ENCODE measurements at regions not wholly inside any gene's neighbourhood (a gene's known extent, or its start where the extent isn't known, plus 50 kb on each side); places are given as distances from the start of the nearest gene placed in this dataset.

DNA sequence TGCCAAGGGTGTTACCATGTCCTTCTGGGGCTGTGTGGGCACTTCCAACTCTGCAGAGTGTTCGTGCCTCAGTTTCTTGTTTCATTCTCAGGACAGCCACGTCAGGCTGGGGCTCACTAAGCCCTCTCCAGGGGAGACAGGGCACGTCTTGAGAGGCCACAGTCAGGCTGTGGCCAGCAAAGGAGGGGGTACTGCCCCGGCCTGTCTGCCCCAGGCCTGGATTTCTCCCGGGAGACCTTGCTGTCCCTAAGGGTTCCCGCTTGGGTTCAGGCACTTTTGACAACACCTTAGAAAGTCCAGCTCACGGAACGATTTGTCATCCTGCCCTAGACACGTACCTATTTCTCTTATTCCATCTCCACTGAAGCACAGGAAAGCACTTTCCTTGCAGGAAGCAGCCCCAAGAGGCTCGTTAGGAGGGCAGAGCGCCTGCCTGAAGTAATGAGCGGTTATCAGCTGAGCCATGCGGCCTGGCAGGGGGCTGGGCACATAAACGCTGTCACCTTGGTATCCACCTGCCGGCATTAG lies 290.4 kb upstream of the RTL1 start:
- no peak for DNase-seq (ENCODE audit: low read depth)

DNA sequence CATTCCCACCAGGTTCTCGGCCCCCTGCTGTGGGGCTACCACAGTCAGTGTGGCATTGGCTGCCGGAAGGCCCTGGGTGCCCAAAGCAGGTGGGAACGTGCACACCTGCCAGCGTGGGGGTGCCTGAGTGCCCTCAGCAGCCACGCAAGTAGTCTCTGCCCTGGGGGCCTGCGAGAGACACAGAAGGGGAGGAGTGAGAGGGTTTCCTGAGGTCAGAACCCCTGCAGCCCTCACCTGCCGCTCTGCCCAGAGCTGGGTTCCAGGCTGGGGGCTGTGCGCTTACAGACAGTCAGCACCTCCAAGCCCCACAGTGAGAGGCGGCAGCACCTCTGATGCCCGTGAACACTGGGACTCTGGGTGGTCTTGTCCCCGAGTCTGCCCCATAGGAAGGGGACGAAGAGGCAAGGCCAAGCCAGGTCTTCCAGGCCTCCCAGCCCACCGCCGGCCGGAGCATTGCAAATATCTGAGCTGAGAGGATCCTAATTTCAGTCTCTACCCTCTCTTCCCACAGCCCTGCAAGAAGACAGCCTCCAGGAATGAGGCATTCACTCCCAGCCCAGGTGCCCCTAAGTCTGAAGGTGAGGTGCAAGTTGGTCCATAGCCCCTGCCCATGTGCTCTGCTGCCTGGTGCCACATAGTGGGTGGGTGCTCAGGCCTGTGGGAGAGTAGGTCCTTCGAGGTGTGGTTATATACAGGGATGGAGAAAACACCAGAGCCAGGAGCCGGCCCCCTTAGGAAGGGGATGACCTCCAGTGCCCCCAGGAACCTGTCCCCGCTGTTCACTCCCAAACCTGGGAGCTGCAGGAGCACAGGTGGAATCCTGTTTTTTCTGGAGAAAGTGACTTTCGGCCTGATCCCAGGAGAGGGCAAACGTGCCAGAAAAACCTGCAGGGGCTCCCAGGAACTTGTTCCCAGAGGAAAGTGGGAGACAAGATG lies 291.1 kb upstream of the RTL1 start:
- no peak for DNase-seq (ENCODE audit: low read depth)

DNA sequence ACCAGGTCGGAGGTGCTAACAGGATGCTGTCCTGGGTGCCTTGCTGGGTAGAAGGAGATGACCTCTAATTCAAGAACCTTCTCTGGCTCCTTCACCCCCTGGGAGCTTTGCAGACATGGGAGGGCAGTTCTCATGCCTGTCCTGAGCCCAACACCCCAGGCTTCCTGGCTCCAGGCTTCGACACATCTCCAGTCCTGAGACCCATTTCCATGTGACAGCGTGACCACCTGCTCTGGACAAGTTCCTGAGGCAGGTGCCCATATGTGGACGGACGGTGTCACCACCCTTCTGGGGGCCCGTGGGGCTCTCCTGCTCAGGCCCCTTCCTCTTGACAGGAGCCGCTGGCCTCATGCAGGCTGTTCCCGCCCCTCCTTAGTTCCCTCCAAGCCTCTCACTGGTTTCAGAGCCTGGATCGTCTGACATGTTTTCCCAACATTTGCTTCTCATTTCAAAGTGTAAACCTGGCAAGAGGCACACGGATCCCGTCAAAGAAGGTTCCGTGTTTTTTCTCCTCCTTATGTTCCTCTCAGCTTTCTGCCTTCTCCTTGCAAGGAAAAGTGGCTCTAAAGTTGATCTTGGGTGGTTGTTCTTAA lies 291.9 kb upstream of the RTL1 start:
- DNase-seq (ENCODE audit: low read depth): no peak

DNA sequence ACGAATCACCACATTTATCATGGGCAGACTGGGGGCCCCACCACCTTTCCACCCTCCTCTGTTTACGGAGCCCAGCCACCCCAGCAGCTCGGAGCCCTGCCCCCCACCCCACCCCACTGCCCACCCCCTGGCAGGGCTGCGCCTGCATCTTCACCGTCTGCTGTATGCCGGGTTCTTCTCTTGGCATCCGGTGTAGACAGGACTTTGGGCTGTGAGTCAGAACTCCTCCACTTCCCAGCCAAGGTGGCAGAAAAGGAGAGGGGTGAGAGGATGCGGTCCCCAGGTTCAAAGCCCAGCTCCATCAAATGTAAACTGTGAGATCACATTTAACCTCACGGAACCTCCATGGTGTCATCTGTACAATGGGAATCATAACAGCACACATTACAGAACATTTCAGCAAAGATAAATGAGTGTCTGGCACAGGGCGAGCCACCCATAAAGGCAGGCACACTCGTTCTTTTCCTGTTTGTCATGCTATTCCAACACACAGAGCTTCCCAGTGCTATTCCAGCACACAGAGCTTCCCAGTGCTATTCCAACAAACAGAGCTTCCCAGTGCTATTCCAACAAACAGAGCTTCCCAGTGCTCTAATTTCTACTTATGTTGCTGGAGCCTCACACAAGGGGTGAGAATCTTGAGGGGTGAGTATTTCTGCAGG lies 292.7 kb upstream of the RTL1 start:
- DNase-seq (ENCODE audit: low read depth): no peak

DNA sequence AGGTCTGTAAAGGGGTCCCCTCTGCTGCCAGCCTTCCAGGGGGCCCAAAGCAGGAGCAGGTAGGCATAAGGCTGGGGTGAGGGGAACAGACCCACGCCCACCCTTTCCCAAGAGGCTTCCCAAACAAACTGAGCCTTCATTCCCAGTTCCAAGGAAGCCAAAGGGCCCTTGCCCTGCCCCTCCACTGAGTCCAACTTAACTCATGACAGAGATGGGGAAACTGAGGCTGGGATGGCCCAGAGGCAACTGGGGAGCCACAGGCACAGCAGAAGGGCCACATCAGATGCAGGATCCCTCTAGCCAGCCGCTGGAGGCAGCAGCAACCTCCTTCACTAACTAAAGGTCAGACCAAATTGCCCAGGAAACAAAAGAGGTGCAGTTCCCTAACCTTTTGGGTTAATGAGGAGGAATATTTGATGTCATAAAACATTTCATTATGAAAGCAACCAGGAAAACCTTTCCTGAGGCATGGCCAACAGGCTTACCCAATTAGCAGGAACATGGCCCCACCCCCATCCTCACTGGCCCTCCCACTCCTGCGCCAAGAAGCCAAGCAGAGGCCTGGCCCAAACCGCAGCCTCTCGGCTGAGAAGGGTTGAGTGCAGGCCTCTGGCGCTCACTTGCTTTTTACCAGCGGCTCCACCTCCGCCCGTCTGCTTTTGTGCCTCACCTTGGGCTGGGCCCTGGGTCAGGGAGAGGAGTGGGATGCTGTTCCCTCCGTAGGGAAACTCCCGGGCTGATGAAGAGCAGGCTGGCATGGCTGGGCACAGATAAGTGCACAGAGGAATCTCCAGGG lies 293.5 kb upstream of the RTL1 start:
- DNase-seq (ENCODE audit: low read depth): no peak

DNA sequence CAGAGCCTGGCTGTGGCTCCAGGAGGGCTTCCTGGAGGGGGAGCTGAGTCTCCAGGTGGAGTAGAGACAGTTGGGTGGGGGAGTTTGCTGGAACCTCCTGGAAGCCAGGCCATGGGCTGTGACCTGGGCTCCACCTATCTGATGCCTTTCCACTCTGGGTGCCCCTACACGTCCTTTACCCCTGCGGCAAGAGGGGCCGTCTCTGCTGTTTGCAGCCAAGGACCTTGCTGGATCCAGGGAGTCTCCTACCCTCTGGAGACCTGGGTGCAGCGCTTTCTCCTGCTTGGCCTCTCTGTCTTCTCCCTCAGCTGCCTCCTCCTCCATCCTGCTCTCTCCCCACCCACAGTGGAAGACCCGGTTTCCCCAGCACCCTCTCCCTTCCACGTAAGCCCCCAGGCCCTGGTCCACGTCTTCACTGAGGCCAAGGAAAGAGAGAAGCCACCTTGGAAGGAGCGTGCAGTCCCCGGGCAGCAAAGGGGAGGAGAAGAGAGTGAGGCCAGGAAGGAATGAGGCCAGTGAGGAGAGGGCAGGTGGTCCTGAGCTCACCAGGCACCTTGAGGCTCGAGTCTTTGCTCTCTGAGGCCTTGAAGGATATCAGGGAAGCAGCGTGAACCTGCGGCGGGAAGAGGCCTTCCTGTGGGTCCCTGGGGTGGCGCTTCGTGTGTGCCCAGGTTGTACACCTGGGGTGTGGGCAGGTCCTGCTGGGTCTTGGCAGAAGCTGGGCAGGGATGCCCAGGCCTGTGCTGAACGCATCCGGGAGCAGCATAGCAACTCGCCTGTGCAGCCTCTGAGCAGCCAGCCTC lies 294.3 kb upstream of the RTL1 start:
- no peak for DNase-seq (ENCODE audit: low read depth)

DNA sequence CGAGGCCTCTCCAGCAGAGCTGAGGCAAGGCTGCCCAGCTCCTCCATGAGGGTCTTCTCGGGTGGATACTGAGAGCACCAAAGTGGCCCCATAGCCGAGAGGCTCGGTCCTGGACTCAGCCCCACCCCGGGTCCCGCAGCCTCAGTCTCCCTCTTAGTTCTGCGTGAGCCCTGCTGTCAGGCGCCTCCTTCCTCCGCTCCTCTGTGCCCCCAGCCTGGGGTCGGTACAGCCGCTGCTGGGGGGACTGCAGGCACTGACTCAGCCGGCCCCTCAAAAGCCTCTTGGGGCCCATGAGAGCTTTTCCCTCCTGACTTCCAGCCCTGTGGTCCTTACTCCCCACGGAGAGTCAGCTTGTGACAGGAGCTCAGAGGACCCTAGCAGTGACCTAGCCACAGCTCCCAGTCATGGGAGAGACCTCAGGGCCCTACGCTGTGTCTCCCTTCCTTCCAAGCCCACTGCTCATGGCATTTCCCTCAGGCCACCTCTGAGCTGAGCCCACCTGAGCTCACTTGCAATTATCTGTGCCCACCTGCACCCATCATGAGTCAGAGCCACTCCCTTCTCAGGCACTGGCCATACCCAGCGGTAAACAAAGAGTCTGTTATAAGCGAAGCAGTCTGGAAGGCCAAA lies 295.0 kb upstream of the RTL1 start:
- DNase-seq (ENCODE audit: low read depth): no peak

DNA sequence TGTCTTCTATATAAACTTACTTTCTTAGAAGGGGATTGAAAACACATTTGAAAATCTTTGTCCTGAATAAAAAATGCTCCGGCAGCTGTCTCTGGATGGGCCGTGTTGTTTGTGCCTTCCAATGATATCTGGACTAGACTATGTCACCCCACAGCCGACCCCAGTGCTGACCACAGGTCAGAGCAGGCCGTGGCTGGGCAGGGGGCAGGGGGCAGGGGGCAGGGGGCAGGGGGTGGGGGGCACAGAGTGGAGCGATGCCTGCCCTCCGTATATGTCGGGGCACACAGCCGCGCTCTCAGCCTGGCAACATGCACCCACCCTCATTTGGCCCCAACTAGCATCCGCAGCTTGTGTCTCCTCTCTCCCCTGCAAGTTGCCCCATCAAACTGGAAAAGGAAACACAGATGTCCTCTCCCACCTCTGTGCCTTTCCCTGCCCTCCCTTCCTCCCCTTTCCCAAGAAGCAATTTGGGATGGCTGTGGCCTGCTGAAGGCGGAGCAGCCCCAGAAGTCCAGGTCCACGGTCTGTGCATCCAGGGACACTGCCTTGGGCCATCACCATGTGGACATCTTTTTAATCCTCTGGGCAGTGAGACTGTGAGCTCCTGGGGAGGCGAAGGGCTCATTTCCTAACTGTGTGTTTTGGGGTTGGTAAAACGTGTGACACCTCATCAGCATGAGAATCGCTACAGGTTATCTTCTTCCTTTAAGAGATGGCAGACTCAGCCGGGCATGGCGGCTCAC lies 295.7 kb upstream of the RTL1 start:
- no peak for DNase-seq (ENCODE audit: low read depth)

DNA sequence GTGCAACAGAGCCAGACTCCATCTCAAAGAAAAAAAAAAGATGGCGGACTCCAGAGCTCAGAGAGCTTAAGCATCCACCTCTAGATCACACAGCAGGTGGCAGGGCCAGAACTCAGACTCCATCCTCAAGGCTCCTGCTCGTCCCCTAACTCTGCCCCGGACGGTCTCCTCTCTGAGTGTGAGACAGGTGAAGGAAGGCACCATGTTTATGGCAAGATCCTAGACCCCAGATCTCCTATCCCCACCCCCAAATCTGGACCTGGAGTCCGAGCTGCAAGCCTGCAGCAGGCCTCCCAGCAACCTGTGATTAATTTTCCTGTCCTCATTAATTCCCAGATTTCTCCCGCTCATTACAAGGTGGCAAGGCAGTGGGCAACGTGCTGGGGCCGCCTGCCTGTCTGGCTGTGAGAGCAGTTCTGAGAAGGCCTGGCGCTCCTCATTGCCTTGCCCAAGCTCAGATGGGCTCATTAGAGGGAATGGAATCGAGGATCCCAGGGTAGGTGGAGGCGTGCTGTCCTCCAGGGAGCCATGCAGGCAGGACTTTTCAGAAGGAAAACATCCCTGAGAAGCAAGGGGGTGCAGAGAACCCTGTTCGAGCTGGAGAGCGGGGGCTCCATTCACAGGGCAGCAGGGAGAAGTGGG lies 296.6 kb upstream of the RTL1 start:
- DNase-seq (ENCODE audit: low read depth): no peak

DNA sequence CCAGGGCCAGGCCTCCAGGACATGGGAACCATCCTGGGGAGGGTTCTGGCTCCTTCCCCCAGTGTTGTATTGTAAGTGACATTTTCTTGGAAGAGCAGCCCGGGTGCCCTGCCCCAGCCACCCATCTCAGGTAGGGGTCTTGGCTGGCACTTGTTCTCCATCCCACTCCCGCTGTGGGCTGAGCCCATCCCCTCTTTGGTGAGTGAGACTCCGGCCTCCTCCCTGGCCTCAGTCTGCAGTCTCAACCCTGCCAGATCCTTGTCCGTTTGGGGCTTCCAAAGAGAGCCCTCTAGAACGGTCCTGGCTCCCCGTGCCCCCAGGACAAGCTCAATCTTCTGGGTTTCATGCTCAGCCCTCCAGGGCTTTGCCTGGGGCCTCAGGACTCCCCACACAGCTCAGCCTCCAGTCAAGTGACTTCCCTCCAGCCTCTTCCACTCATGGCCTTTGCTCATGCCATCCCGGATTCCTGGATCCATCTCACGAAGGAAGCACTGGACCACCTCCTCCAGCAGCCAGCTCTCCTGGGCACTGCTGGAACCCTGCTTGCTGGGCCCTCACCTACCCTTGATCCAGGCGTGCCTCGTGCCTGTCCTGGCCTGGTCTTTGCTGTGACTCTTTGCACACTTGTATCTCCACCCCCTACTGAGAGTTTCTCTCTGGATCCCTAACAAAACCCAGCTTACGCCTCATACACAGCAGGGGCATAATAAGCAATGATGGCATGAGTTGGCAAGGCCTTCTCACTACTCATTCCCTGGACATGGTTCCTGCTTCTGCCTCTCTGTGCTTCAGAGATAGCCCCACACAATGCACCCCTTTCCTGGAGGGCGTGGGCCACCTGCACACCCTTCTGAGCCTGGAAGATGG lies 297.4 kb upstream of the RTL1 start:
- no peak for DNase-seq (ENCODE audit: low read depth)

DNA sequence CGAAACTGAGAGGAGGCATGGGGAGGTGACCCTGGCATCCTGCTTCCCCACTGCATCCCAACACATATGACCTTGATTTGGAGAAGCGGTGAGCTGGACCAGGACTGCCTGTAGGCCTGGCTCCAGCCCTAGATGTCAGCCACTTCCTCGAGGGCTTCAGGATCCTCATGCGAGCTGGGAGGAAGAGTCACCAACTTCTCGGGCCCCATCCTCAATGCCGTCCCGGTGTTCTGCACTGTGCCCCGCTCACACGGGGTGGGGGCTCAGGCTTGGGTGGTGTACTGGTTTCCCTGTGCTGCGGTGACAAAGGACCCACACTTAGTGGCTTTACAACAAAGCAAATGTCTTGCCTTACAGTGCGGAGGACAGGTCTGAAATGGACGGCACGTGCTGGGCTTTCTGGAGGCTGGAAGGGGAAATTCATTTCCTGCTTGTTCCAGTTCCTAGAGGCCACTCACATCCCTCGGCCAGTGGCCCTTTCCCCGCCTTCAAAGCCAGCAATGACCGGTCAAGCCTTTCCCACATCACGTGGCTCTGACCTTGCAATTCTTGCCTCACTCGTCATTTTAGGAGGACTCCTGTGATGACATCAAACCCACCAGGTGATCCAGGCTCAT lies 298.1 kb upstream of the RTL1 start:
- no peak for DNase-seq (ENCODE audit: low read depth)

DNA sequence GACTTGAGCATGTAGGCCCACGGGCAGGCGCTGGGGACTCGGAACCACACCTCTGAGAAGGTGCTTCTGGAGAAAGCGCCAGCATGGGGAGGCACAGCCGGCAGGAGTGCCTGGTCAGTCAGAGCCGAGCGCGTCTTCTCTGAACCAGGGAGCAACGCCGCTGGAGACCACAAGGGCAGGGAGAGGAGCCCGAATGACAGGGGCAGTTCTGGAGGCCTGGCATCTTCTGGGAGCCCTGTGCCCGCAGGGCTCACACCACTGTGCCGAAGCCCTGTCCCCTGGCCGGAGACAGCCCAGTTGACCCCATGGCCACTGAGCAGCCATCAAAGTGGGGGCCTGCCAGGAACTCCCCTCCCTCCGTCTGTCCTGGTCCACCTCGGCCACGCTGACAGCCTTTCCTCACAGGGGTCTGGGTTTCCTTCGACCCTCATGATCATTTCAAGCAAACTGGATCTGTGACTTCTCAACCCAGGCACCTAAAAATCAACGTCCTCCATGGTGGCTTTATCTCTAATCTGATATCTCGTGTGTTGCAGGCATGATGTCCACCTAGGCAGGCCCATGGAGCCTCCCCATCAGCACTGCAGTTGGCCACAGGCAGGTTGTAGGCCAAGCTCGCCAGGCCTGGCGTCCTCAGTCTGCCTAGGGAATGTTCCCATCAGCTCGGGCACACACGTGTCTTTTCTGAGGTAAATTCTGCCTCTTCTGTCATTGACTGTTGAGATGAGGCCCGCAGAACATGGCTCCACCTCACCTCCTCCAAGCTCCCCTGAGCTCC lies 299.3 kb upstream of the RTL1 start:
- no peak for DNase-seq (ENCODE audit: low read depth)

DNA sequence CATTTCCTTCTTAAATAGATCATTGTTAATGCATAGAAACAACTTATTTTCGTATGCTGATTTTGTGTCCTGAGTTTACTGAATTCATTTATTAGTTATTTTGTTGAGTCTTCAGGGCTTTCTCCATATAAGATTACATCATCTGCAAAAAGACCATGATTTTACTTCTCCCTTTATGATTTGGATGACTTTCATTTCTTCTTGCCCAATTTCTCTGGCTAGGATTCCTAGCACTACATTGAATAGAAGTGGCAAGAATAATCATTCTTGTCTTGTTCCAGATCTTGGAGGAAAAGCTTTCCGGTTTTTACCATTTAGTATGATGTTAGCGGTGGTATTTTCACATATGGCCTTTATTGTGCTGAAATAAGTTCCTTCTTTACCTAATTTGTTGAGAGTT lies 303.0 kb upstream of the RTL1 start:
- DNase-seq (ENCODE audit: low read depth): no peak

DNA sequence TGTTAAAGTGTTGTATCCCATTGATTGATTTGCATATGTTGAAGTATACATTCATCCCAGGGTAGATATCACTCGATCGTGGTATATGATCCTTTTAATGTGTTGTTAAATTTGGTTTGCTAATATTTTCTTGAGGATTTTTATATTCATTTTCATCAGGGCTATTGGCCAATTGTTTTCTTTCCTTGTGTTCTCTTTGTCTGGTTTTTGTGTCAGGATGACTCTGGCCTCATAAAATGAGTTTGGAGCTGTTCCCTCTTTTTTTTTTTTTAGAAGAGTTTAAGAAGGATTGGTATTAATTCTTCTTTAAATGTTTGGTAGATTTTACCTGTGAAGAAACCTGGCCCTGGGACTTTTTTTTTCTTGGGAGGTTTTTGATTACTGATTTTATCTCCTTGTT lies 303.5 kb upstream of the RTL1 start:
- DNase-seq (ENCODE audit: low read depth): no peak

DNA sequence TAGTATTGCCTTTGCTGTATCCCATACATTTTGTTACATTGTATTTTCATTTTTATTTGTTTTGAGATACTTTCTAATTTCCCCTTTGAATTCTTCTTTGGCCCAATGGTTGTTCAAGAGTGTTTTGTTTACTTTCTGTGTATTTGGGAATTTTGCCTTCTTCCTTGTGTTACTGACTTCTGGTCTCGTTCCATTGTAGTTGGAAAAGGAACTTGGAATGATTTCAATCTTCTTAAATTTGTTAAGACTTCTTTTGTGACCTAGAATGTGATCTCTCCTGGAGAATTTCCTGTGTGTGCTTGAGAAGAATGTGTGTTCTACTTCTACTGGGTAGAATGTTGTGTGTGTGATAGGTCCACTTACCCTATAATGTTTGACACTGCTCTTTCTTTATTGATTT lies 304.4 kb upstream of the RTL1 start:
- no peak for DNase-seq (ENCODE audit: low read depth)

DNA sequence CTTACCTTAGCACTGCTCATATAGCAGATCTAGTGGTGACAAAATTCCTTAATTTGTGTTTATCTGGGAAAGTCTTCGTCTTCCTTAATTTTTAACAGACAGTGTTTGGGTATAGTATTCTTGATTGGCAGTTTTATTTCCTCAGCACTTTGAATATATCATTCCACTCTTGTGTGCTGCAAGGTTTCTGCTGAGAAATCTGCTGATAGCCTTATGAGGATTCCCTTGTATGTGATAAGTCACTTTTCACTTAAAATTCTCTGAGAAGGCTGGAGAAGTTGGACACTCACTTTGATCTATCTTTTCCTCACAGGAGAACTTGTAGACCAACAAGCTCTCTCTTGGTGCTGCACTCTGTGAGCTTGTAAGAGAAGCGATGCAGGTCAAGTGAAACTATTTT lies 306.1 kb upstream of the RTL1 start:
- no peak for DNase-seq (ENCODE audit: low read depth)

DNA sequence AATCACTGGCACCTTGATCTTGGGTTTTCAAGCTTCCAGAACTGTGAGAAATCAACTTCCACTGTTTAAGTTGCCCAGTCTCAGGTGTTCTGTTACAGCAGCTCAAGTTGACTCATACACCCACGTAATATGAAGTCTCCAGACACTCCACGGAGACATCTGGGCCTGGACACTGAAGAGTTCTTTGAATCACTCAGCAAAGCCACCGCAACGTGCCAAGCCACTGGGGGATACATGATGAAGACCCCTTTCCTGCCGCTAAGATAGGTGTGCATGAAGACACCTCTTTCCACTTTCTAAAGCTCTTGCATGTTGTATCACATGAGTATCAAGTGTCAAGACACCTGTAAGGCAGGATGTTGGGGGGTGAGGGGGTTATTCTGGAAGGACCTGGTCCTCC lies 311.7 kb upstream of the RTL1 start:
- DNase-seq (ENCODE audit: low read depth): no peak

Measured in HS-27A (cell line).